ENCODE measurements at regions not wholly inside any gene's neighbourhood (a gene's known extent, or its start where the extent isn't known, plus 50 kb on each side); places are given as distances from the start of the nearest gene placed in this dataset.

DNA sequence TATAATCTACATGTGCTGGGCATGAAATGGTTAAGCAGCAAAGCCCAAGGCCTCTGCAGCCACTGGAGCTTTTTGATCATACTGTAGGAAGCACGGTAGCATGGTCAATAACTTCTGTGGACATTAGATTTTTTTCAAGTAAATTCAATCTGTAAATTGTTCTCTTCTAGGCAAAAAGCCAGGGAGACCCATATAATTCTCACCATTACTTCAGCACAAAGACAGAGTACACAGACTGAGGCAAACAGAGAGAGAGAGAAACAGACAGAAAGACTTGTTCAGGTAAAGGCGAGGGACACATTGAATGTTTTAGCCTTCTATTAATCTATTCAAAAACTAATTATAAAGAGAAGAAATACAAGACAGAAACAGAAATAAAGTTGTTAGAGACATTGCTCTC, 349.4 kb downstream of the RFC3 start:
- TF ChIP-seq, protein P1, sequence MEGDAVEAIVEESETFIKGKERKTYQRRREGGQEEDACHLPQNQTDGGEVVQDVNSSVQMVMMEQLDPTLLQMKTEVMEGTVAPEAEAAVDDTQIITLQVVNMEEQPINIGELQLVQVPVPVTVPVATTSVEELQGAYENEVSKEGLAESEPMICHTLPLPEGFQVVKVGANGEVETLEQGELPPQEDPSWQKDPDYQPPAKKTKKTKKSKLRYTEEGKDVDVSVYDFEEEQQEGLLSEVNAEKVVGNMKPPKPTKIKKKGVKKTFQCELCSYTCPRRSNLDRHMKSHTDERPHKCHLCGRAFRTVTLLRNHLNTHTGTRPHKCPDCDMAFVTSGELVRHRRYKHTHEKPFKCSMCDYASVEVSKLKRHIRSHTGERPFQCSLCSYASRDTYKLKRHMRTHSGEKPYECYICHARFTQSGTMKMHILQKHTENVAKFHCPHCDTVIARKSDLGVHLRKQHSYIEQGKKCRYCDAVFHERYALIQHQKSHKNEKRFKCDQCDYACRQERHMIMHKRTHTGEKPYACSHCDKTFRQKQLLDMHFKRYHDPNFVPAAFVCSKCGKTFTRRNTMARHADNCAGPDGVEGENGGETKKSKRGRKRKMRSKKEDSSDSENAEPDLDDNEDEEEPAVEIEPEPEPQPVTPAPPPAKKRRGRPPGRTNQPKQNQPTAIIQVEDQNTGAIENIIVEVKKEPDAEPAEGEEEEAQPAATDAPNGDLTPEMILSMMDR (IDR thresholded peaks at IDR 0.05; ENCODE audit: insufficient read depth, low read length): no peak
- TF ChIP-seq POLR2AphosphoS5 (IDR thresholded peaks at IDR 0.05; ENCODE audit: low read depth) (no peak), GABPA (IDR thresholded peaks at IDR 0.05; ENCODE audit: low read depth) (no peak), SPI1 (IDR thresholded peaks at IDR 0.05; ENCODE audit: borderline replicate concordance, low read depth) (no peak)

All from HL-60 (cell line).